ENCODE measurements at regions not wholly inside any gene's neighbourhood (a gene's known extent, or its start where the extent isn't known, plus 50 kb on each side); places are given as distances from the start of the nearest gene placed in this dataset.

- TF ChIP-seq ZNF623 (tag by site-specific recombination; IDR thresholded peaks at IDR 0.05) (no peak), ZNF146 (tag by site-specific recombination; IDR thresholded peaks at IDR 0.05) (no peak), CTCF (tag by site-specific recombination; IDR thresholded peaks at IDR 0.05) (no peak)
Observed at GRCh38 chr22:47442821-47443220, 680.4 kb downstream of the TBC1D22A start.
